GM18870 (cell line): ENCODE measurements at regions not wholly inside any gene's neighbourhood (a gene's known extent, or its start where the extent isn't known, plus 50 kb on each side); places are given as distances from the start of the nearest gene placed in this dataset.

Experiments
- ATAC-seq: cut with Tn5 transposase; IDR thresholded peaks from one replicate; pipeline ENCODE4 v1.9.1; 2021; ENCODE audit warnings: moderate library complexity; ENCODE audit not compliant: unreplicated experiment

- no peak for ATAC-seq
These were observed 211.6 kb upstream of the PRPS1L1 start for GRCh38 chr7:18239212-18239611.

DNA sequence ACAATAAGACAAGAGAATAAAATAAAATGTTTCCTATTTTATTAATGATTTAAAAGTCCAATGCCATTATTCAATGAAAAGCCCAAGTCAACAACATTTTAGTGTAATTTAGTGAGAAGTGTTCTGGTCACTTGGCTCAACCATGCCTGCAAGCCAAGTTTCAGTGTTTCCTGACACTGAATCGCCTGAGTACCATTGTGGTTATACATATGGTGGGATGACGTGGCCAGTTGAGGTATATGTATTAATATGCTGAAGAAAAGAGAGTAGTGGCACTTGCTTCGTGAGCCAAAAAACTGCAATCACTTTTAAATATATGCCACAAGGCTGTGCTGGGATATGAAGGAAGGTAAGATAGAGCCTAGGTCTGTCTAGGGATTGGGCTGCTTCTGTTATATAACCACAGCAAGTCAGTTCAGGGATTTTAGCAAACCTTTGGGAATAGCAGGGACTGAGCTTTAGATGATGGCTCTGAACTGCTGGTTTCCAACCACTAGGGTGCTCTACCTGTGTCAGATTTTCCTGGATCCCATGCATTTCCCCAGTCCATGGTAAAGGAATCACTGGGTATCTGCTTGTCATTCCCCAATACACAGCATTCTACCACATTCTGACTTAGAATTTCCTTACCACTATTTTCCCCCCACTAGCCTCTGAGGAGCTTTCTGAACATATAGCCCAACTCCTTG, 214.0 kb upstream of the PRPS1L1 start:
- ATAC-seq = peak; percentile 72

DNA sequence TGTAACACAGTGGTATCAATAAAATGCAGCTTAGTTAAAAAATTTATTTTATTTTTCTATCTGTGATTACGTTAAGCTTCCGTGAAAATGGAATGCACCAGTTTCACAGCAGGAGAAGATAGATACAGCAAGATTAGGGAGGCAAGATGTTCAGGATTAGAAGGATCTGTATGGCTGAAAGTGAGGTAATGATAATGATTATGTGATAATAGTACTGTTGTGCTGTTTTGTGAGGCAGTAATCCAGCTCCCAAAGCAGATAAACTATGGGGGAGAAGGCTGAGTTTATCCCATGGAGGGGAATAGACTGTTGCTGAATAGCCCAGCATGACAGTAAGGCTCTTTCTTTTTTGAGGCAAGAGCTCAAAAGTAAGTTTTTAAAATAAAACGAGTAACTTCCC, 216.1 kb upstream of the PRPS1L1 start:
- no peak for ATAC-seq

GRCh38 chr7:18250133-18250532, 222.5 kb upstream of the PRPS1L1 start:
- no peak for ATAC-seq

GRCh38 chr7:18257711-18258110, 230.1 kb upstream of the PRPS1L1 start:
- no peak for ATAC-seq

DNA sequence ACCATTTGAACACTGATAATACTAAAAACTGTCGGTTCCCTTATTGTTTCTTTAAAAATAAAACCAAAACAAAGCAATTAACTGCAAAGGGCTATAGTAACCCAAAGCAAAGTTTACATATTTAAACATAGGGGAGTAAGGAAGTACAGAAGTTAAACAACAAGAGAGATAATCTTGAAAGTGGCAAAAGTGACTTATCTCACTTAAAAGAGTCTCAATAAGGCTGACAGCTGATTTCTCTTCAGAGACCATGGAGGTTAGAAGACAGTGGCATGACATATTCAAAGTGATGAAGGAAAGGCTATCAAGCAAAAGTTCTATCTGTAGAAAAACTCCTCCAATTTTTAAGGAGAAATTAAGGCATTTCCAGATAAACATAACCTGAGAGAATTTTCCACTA, 233.5 kb upstream of the HDAC9 start:
- ATAC-seq = no peak

GRCh38 chr7:18265611-18266281, 229.8 kb upstream of the HDAC9 start:
- ATAC-seq = no peak

- ATAC-seq = no peak
These were observed 227.0 kb upstream of the HDAC9 start for GRCh38 chr7:18268571-18268970.

- ATAC-seq = no peak
These were observed 219.2 kb upstream of the HDAC9 start for GRCh38 chr7:18276380-18276779.

- ATAC-seq = no peak
These were observed 217.2 kb upstream of the HDAC9 start for GRCh38 chr7:18278316-18278715.

GRCh38 chr7:18283045-18283444, 212.5 kb upstream of the HDAC9 start:
- ATAC-seq = no peak

DNA sequence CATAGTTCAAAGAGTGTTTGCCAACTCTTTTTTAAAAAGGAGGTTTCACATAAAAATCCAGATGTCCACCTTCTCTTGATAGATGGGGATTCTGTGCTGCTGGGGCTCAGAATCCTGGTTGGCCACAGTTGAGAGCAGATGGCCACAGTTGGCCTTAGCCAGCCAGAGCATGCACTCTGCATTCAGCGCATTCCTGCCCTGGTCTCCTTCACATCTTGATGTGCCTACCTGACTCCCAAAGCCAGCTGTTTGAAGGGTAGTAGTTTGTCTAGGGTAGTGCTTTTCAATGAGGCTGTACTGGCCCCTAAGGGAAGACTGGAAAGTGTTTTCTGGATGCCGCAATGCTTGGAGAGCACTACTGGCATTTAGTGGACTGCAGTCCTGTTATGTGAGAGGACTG, 208.1 kb upstream of the HDAC9 start:
- no peak for ATAC-seq

DNA sequence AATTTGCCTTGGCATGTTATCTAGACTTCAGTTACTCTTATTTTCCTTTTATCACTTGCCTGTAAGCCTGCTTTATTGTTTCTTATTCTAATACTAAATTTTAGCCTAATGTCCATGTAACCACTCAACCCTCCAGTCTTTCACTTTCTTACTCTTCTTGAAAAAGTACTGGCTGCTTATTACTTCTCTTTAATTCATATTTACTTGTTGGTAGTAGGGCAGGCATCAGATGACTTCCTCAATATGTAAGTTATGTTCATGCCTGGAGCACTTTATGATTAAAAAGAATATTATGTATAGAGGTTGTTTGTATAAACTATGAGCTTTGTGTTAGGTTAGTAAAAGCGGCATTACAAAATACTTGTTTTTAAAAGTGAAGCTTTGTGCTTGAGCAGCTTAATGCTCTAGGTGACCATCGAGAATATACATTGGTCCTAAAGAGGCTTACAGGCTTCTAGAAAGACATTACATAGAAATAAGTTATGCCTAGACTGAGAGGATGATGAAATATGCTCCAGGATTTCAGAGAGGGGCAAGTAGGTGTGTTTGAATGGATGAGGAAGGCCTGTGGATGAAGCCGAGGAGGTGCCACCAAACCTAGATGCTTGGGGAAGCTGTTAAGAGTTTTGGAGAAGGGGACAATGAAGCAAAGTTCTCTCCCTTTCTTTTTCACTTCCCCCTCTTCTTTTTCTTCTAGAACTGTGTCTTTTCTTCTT, 207.1 kb upstream of the HDAC9 start:
- ATAC-seq = no peak

DNA sequence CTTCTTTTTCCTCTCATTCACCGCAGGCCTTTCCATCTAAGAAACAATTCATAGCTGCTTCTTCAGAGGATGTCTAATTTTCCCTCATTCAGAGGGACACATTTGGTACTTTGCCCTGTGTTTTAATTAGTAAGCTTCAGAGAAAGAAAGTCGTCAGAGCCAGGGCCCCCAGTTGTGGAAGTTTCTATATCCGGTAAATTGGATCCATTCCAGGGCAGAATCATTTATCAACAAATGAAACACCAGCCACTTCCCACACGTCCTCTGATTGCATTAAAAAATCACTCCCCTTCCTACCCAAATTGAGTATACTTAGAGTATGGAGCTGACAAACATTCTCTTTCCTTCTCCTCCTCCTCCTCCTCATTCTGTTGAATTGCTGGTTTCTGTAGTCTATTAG, 205.8 kb upstream of the HDAC9 start:
- ATAC-seq = no peak

DNA sequence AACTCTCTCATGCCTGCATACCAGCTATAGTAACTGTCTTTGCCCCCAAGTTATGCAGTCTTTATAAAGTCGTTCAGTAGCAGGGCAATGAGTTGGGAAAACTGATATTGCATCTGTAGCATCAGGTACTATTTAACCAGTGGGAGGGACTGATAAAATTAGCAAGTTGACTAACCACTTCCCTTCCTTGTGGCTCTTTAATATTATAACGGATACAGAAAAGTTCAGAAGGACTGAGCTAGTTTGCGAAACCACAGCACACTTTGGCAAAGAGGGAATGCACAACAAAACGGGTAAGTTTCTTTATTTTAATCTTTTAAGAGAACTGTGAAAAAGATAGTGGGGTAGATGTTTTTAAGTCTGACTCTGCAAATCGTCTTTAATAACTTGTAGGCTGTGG, 205.3 kb upstream of the HDAC9 start:
- ATAC-seq = peak; percentile 67

GRCh38 chr7:18290865-18291264, 204.7 kb upstream of the HDAC9 start:
- no peak for ATAC-seq

DNA sequence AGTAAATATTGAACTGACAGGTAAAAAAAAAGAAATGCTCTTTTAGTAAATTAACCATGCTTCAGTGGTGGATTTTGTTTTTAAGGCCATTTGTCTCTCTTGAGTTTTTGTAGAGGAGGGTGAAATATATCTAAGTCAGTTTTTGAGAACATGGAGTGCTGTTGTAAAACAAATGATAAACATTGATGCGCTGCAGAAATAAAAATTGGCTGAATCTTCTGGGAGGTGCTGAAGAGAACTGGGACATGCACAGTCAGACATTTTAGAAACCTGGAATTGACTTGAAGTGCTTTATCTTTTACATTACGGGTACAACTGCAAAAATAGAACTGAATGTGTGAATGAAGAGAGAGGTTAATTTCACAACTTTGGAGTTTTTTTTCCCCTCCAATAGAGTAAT, 203.0 kb upstream of the HDAC9 start:
- ATAC-seq = no peak

- ATAC-seq = no peak
These were observed 201.8 kb upstream of the HDAC9 start for GRCh38 chr7:18293759-18294158.

DNA sequence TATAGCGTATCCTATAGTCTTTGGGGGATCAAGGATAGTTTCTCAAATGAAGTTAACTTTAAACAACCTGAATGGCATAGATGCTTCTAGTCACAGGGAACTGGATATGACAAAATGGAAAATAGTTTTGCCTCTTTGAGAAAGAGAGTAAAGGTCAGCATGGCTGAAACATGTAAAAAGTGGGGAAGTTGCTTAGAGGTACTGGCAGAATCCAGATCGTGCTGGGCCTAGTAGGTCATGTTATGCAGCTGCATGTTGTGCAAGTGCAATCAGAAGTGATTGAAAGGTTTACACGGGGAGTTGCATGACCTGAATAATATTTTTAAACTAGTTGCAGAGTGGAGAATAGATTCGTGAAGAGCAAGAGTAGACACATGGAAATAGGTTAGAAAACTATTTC, 201.1 kb upstream of the HDAC9 start:
- no peak for ATAC-seq

- ATAC-seq = no peak
These were observed 199.6 kb upstream of the HDAC9 start for GRCh38 chr7:18295781-18296423.

DNA sequence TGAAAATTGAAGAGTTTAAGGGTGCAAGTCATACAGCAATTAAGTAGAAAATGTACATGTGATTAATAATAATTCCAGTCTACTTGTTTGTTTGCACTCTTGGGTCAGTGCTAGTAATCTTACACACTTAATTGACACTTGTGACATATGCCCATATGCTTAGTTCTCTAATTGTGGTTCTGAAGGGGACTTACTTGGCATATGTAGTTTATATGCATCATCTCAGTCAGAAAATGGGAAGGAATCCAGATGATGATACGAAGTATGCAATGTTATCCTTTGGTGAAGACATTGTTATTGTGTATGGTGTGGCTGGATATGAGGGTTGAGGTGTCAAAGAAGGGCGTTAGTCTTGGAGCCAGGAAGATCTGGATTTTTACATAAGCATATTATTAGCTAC, 193.5 kb upstream of the HDAC9 start:
- ATAC-seq = no peak

- ATAC-seq = no peak
These were observed 189.7 kb upstream of the HDAC9 start for GRCh38 chr7:18305866-18306265.
